Omental fat pad (tissue), 3 donors: ENCODE measurements at regions not wholly inside any gene's neighbourhood (a gene's known extent, or its start where the extent isn't known, plus 50 kb on each side); places are given as distances from the start of the nearest gene placed in this dataset.

ENCODE experiments used
- ATAC-seq: fragments of 150-250 bp; one replicate; pipeline ENCODE4 v1.9.1; 2016; ENCODE audit warnings: mild to moderate bottlenecking, moderate library complexity; ENCODE audit not compliant: low FRiP score
- DNase-seq: peaks from one replicate; pipeline ENCODE4 v3.0.0-alpha.2; 2019; ENCODE audit warnings: low spot score
- CTCF ChIP-seq, 3 donors: fragments of 450-650 bp; IDR thresholded peaks; one replicate each; pipeline ENCODE4 v1.5.1; 2016 to 2017; ENCODE audit warnings: antibody characterized with exemption in 3 of 3, mild to moderate bottlenecking in 3 of 3, moderate library complexity in 2 of 3

- DNase-seq (no peak), ATAC-seq (no peak)
- no peak for TF ChIP-seq CTCF (IDR thresholded peaks at IDR 0.05)
Measured at GRCh38 chr11:33618351-33618710, 82.3 kb downstream of the C11orf91 start.

GRCh38 chr11:33617672-33618350, 82.8 kb downstream of the C11orf91 start:
- ATAC-seq = no peak
- no peak for TF ChIP-seq CTCF (IDR thresholded peaks at IDR 0.05)
- DNase-seq = no peak

- TF ChIP-seq CTCF (IDR thresholded peaks at IDR 0.05) = no peak
- DNase-seq (no peak), ATAC-seq (no peak)
Measured at GRCh38 chr11:33616552-33616951, 84.1 kb downstream of the C11orf91 start.

- DNase-seq (no peak), ATAC-seq (no peak)
- no peak for TF ChIP-seq CTCF (IDR thresholded peaks at IDR 0.05)
Measured at GRCh38 chr11:33615751-33616150, 84.9 kb downstream of the C11orf91 start.

- DNase-seq (no peak), ATAC-seq (no peak)
- TF ChIP-seq CTCF (IDR thresholded peaks at IDR 0.05) = no peak
Measured at GRCh38 chr11:33613404-33613803, 87.2 kb downstream of the C11orf91 start.

GRCh38 chr11:33610903-33611302, 89.7 kb downstream of the C11orf91 start:
- DNase-seq = no peak
- no peak for TF ChIP-seq CTCF (IDR thresholded peaks at IDR 0.05)
- no peak for ATAC-seq

- no peak for DNase-seq
- no peak for TF ChIP-seq CTCF (IDR thresholded peaks at IDR 0.05)
- ATAC-seq = no peak
Measured at GRCh38 chr11:33608386-33608785, 92.2 kb downstream of the C11orf91 start.
